Colonic mucosa (tissue), 4 donors: ENCODE measurements at regions not wholly inside any gene's neighbourhood (a gene's known extent, or its start where the extent isn't known, plus 50 kb on each side); places are given as distances from the start of the nearest gene placed in this dataset.

Experiments
- DNase-seq: peaks from one replicate; pipeline ENCODE4 v3.0.0-alpha.2; 2020
- H3K27ac ChIP-seq: fragments of 200-600 bp; one replicate; pipeline ENCODE4 v1.8.0; 2021
- H3K27me3 ChIP-seq: fragments of 200-600 bp; one replicate; pipeline ENCODE4 v1.8.0; 2021
- H3K36me3 ChIP-seq: fragments of 200-600 bp; one replicate; pipeline ENCODE4 v1.8.0; 2021
- H3K4me1 ChIP-seq: fragments of 200-600 bp; one replicate; pipeline ENCODE4 v1.8.0; 2021; ENCODE audit warnings: mild to moderate bottlenecking
- H3K4me3 ChIP-seq: fragments of 200-600 bp; one replicate; pipeline ENCODE4 v1.8.0; 2021
- H3K9ac ChIP-seq, 2 donors: one replicate each; pipeline ENCODE4 v1.7.0; 2013; ENCODE audit warnings: control low read depth in 2 of 2, low read depth in 2 of 2, low read length in 2 of 2
- H3K9me3 ChIP-seq: fragments of 200-600 bp; one replicate; pipeline ENCODE4 v1.8.0; 2021
- intact Hi-C: fragments of 100-400 bp; cut with DNase I; formaldehyde crosslinking; loops from one replicate; pipeline ENCODE4 v1.14.1; 2022
- TF ChIP-seq, protein P1 (sequence below): fragments of 200-600 bp; IDR thresholded peaks from one replicate; pipeline ENCODE4 v1.8.0; 2022; ENCODE audit warnings: antibody characterized with exemption, mild to moderate bottlenecking
- donor health status: healthy.
- donor health status: DM: no; HTN: no; CAD: no.
- donor health status: DM: no; HTN: no; CAD: no.

DNA sequence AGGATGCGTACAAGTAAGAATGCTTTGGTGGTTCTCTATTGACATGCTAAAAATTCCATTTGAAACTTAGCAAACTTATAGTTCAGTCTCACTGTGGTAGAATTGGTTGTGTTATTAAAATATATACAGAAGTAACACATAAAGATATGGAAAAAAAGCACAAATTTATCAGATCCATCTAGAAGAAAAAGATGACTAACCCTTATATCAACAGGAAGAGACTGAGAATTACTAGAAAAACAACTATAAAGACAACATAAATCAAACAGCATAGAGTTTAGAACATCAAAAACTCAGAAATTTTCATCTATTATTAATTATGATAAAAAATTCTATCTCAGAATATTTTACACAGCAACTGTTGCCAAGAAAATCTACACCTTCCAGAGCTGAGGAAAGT lies 491.0 kb downstream of the ETNK1 start:
- Histone ChIP-seq H3K27ac (no peak overlapping the region), H3K9me3 (no peaks in the 10 kb centered on the region), H3K9ac (no peak overlapping the region), H3K36me3 (no peaks in the 10 kb centered on the region), H3K27me3 (no peaks in the 10 kb centered on the region), H3K4me3 (no peak overlapping the region), H3K4me1 (no peaks in the 10 kb centered on the region)
- intact Hi-C loops, result no loop called here
- TF ChIP-seq, protein P1, sequence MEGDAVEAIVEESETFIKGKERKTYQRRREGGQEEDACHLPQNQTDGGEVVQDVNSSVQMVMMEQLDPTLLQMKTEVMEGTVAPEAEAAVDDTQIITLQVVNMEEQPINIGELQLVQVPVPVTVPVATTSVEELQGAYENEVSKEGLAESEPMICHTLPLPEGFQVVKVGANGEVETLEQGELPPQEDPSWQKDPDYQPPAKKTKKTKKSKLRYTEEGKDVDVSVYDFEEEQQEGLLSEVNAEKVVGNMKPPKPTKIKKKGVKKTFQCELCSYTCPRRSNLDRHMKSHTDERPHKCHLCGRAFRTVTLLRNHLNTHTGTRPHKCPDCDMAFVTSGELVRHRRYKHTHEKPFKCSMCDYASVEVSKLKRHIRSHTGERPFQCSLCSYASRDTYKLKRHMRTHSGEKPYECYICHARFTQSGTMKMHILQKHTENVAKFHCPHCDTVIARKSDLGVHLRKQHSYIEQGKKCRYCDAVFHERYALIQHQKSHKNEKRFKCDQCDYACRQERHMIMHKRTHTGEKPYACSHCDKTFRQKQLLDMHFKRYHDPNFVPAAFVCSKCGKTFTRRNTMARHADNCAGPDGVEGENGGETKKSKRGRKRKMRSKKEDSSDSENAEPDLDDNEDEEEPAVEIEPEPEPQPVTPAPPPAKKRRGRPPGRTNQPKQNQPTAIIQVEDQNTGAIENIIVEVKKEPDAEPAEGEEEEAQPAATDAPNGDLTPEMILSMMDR, result no peak
- no peak for DNase-seq

DNA sequence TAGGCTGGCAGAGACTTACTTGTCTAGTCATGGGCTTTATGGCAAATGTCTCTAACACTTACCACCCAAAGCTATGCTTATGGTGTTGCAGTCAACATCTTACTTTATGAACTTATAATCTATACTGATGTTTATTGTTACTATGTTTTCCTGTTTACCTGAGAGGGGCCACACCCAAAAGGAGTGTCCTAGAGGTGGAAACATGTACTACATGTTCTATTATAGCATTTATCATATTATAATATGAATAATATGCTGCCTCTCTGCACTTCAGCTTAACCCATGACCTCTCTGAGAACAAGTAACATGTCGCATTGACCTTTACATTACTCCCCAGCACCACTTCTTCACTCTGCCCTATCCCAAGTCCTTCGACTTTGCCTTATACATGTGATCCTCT lies 501.8 kb downstream of the ETNK1 start:
- H3K36me3 ChIP-seq, result no peaks in the 10 kb centered on the region
- no peaks in the 10 kb centered on the region for H3K9me3 ChIP-seq
- TF ChIP-seq, protein P1, result no peak
- no peak overlapping the region for H3K9ac ChIP-seq
- intact Hi-C loops, result no loop called here
- H3K27ac ChIP-seq, result no peak overlapping the region
- no peak overlapping the region for H3K4me3 ChIP-seq
- H3K27me3 ChIP-seq, result no peaks in the 10 kb centered on the region
- H3K4me1 ChIP-seq, result no peaks in the 10 kb centered on the region
- no peak for DNase-seq

DNA sequence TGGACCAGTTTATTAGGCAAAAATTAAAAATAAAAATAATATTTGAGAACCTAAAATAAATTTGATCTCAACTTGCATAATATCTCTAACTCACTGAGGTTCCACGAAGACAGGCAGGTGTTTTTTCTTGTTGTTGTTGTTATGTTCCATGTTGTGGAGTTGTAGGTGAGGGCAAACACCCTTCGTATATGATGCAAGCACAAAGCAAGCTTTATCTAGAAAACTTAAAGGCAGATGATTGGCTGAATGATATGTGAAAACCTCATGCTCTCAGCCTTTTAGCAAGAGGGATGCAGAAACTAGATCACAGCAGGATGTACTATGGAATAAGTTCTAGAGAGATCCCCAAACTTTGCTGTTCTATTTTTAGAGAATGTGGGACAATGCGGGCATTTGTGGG lies 502.7 kb downstream of the ETNK1 start:
- TF ChIP-seq, protein P1, result no peak
- intact Hi-C loops, result no loop called here
- Histone ChIP-seq H3K36me3 (no peaks in the 10 kb centered on the region), H3K27ac (no peak overlapping the region), H3K9ac (no peak overlapping the region), H3K4me1 (no peaks in the 10 kb centered on the region), H3K27me3 (no peaks in the 10 kb centered on the region), H3K9me3 (no peaks in the 10 kb centered on the region), H3K4me3 (no peak overlapping the region)
- no peak for DNase-seq

DNA sequence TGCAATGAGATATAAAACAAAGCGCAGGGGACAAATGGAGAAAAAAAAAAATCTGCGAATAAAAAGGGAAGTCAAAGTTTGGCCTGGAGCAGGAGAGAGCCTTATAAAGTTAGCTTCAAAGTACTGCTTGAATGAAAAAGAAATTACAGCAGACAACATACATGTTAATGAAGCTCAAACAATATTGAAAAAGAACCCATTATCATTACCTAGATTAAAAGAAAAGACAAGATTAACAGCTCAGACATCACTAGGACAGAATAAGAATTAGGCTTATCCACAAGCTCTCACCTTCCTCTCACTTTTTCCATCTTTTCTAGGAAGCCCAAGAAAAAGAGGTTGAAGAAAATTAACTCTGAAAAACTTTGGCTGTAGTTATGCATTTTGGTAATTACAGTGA lies 503.5 kb downstream of the ETNK1 start:
- intact Hi-C loops, result no loop called here
- H3K4me3 ChIP-seq, result no peak overlapping the region
- no peaks in the 10 kb centered on the region for H3K9me3 ChIP-seq
- no peaks in the 10 kb centered on the region for H3K27me3 ChIP-seq
- H3K9ac ChIP-seq, result no peak overlapping the region
- DNase-seq, result no peak
- H3K27ac ChIP-seq, result no peak overlapping the region
- TF ChIP-seq, protein P1, result no peak
- no peaks in the 10 kb centered on the region for H3K36me3 ChIP-seq
- H3K4me1 ChIP-seq, result no peaks in the 10 kb centered on the region

DNA sequence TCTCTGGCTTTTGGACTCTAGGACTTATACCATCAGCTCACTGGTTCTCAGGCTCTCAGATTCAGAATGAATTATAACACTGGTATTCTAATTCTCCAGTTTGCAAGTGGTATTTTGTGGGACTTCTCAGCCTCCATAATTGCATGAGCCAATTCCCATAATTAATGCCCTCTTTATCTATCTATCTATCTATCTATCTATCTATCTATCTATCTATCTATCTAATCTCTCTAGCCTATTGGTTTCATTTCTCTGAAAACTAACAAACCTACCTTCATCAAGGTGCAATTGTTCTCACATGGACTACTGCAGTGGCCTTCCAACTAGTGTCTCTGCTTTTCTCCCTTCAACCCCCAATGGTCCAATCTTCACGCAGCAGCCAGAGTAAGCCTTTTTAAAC lies 507.4 kb downstream of the ETNK1 start:
- Histone ChIP-seq H3K27ac (no peak overlapping the region), H3K4me1 (no peaks in the 10 kb centered on the region), H3K4me3 (no peak overlapping the region), H3K27me3 (no peaks in the 10 kb centered on the region), H3K9ac (no peak overlapping the region), H3K36me3 (no peaks in the 10 kb centered on the region), H3K9me3 (no peaks in the 10 kb centered on the region)
- TF ChIP-seq, protein P1, result no peak
- intact Hi-C loops, result no loop called here
- no peak for DNase-seq

DNA sequence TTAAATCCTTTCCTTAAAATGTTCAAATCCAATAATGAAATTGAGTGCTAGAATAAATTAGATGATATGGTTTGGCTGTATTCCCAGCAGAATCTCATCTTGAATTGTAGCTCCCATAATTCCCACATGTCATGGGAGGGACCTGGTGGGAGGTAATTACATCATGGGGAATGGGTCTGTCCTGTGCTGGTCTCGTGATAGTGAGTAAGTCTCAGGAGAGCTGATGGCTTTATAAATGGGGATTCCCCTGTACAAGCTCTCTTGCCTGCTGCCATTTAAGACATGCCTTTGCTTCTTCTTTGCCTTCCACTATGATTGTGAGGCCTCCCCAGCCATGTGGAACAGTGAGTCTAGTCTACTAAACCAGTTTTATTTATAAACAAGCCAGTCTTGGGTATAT lies 508.5 kb downstream of the ETNK1 start:
- H3K27me3 ChIP-seq, result no peaks in the 10 kb centered on the region
- H3K27ac ChIP-seq, result no peak overlapping the region
- H3K4me1 ChIP-seq, result no peaks in the 10 kb centered on the region
- no peak overlapping the region for H3K9ac ChIP-seq
- intact Hi-C loops, result no loop called here
- no peak for DNase-seq
- H3K4me3 ChIP-seq, result no peak overlapping the region
- H3K36me3 ChIP-seq, result no peaks in the 10 kb centered on the region
- H3K9me3 ChIP-seq, result no peaks in the 10 kb centered on the region
- TF ChIP-seq, protein P1, result no peak
